DMS153 treated with DMSO at 0.1 percent for 48 hours (cell line): ENCODE measurements at regions not wholly inside any gene's neighbourhood (a gene's known extent, or its start where the extent isn't known, plus 50 kb on each side); places are given as distances from the start of the nearest gene placed in this dataset.
A peak's percentile ranks its signal among the peaks of the same experiment; 100 is the strongest.

ENCODE experiments used
- DNase-seq: peaks from one replicate; lab custom pipeline; 2025; ENCODE audit not compliant: unreplicated experiment; lab: John Stamatoyannopoulos, UW

- DNase-seq, result no peak
These were observed 51.8 kb upstream of the TLE1 start for GRCh38 chr9:81741103-81741502.

- DNase-seq, result no peak
These were observed 58.7 kb upstream of the TLE1 start for GRCh38 chr9:81748091-81748490.

GRCh38 chr9:81753436-81753835, 64.1 kb upstream of the TLE1 start:
- no peak for DNase-seq

- DNase-seq, result no peak
These were observed 64.9 kb upstream of the TLE1 start for GRCh38 chr9:81754245-81754644.

GRCh38 chr9:81755721-81756120, 66.4 kb upstream of the TLE1 start:
- no peak for DNase-seq

GRCh38 chr9:81756561-81756960, 67.2 kb upstream of the TLE1 start:
- no peak for DNase-seq

DNA sequence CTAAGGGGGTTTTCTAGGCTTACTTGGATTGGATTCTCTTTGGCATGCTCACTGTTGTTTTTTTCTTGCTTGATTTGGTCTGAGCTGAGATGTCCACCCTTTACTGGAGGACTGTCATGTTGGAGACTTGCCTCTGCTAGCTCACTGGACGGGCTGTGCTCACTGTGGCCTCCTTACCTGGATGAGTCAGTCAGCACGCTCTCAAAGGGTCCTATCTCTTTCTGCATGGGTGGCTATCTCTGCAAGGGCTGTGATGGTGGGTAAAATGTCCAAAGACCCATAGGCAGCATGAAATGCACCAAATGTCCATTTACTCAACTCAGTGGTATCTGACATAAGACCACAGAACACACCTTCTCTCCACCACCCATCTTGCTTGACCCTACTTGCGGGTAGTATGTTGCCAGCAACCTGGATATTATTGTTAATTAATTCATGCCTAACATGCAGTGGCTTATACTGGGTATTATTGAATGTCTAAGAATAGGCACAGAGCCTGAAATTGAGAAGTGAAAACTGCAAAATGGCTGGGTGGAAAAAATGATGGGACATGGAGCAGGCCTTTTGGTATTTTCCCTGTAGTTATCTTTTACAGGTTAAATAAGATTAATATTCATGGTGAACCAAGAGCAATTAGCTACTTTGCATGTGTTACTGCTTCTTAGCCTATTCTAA, 68.9 kb upstream of the TLE1 start:
- DNase-seq, result no peak

GRCh38 chr9:81759680-81760215, 70.4 kb upstream of the TLE1 start:
- no peak for DNase-seq

DNA sequence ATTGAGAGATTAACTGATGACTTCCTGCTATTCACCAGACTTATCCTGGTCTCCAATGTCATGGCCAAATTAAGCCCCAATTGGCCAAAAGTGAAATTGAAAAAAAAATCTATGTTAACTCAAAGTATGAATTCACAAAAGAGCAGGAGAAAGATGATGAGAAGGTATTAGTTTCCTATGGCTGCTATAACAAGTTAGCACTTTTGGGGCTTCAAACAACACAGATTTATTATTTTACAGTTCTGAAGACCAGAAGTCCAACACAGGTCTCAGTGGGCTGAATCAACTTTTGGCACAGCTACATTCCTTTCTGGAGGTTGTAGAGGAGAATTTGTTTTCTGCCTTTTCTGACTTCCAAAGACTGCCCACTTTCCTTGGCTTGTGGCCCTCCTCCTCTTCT, 78.6 kb upstream of the TLE1 start:
- DNase-seq, result no peak

GRCh38 chr9:81771571-81771970, 82.2 kb upstream of the TLE1 start:
- DNase-seq, result no peak

- no peak for DNase-seq
These were observed 82.8 kb upstream of the TLE1 start for GRCh38 chr9:81772144-81772543.

DNA sequence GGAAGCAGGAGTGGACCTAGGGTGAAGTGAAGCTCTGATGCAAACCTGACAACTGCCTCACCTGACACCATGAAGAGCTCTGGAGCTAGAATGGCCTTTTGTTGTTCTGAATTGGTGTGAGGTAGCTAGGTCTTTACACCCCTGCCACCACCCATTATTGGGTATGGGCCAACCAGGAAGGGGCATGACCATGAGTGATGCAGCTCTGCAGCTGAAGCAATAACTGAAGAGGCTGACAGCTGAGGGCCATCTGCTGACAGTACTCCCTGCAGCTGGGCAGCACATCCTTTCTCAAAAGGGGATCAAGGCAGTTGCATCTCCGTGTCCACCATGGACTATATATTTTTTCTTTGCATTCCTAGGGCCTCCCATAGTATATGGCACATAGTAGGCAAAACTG, 87.0 kb upstream of the TLE1 start:
- DNase-seq, result peak; percentile 63

- DNase-seq, result no peak
These were observed 87.5 kb upstream of the TLE1 start for GRCh38 chr9:81776834-81777233.

DNA sequence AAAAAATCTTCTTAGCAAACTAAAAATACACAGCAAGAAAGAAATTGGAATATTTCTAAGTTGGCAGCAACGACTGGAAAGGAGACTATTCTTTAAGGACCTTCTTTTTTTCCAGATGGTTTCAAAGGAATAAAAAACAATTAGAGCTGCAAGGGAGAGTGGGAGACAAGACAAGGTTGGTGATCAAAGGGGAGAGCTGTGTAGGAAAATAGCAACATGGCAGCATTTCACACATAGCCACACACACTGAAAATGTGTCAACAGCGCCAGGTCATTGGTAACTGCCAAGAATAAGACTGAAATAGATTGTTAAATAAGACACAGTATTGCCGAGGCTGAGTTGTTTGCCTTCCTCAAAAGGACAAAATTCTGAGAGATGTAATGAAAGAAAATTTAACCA, 88.1 kb upstream of the TLE1 start:
- DNase-seq, result no peak

DNA sequence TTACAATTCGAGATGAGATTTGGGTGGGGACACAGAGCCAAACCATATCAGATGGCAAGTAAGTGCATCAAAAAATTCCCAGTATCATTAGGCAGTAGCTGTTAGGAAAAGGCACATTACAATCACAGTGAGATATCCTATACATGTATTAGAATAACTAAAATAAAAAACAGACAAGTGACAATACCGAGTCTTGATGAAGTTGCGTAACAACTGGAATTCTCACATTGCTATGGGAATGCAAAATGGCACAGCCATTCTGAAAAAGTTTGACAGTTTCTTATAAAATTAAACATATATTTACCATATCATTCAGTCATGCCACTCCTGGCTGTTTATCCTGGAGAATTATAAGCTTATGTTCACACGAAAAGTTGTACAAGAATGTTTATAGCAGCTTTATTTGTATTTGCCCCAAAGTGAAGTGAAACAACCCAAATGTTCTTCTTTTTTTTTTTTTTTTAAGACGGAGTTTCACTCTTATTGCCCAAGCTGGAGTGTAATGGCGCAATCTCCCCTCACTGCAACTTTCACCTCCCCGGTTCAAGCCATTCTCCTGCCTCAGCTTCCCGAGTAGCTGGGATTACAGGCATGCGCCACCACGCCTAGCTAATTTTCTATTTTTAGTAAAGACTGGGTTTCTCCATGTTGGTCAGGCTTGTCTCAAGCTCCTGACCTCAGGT, 93.1 kb upstream of the TLE1 start:
- DNase-seq, result no peak

GRCh38 chr9:81787747-81788632, 98.6 kb upstream of the TLE1 start:
- DNase-seq, result no peak

GRCh38 chr9:81789721-81790120, 100.4 kb upstream of the TLE1 start:
- no peak for DNase-seq

GRCh38 chr9:81790166-81790565, 100.8 kb upstream of the TLE1 start:
- no peak for DNase-seq

DNA sequence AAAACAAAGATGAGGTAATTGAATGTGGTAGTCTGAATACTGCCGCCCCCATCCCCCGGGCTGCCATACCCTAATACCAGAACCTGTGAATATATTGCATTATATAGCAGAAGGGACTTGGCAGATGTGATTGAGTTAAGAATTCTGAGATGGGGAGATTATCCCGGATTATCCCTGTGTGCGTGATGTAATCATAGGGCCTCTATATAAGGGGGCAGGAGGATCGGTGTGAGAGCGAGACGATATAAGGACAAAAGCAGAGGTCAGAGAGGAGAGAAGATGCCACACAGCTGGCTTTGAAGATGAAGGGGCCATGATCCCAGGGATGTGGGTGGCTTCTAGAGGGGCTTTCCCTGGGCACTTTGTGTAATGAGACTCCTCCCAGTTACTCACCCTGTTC, 101.7 kb upstream of the TLE1 start:
- no peak for DNase-seq

- DNase-seq, result no peak
These were observed 109.3 kb upstream of the TLE1 start for GRCh38 chr9:81798606-81799005.

- peak; percentile 8 for DNase-seq
These were observed 111.8 kb upstream of the TLE1 start for GRCh38 chr9:81801190-81801589.

DNA sequence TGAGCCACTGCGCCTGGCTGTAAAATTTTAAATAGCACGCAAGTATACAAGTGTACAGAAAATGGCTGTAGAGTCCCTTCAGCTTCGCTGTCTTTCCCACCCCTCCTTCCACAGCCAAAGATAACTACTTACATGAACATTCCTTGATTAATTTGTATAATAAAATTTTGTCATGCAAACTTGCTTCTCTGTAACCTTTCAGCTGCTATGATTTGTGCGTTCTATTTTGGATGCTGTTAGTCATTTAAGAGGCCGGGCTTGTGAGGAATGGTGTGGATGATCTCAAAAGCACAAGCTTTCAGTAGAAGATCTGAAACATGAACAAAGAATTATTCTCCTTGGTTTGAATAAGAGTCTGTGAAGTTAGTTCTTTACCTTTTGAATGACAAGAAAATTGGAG, 115.0 kb upstream of the TLE1 start:
- DNase-seq, result no peak
